GM10266 (cell line): ENCODE measurements at regions not wholly inside any gene's neighbourhood (a gene's known extent, or its start where the extent isn't known, plus 50 kb on each side); places are given as distances from the start of the nearest gene placed in this dataset.

ENCODE experiments used
- DNase-seq: peaks from one replicate; pipeline ENCODE4 v3.0.0; 2012; ENCODE audit errors: extremely low spot score
- TF ChIP-seq, protein P1 (sequence below): IDR thresholded peaks from 2 replicates; pipeline ENCODE4 v1.5.1; 2012; ENCODE audit warnings: mild to moderate bottlenecking, low read depth; ENCODE audit not compliant: control insufficient read depth, insufficient read depth; ENCODE audit errors: missing control alignments

DNA sequence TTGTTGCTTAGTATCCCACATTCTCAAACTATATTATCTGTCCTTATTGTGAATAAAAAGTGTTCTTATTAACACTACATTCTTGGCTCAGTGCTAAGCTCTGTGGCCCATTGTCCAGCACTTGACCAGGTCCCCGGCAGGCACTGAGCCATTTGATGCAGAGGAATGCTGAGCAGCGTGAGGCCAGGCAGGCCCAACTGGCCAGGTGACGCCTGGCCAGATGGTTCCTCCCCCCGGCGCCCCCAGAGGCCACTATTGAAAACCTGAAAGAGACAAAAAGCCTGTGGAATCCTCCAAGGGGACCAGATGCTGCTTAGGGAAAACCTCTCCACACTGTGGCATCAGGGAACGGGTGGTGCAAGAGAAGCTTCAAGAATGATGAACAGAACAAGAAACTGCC lies 597.5 kb upstream of the JAG1 start:
- TF ChIP-seq, protein P1, sequence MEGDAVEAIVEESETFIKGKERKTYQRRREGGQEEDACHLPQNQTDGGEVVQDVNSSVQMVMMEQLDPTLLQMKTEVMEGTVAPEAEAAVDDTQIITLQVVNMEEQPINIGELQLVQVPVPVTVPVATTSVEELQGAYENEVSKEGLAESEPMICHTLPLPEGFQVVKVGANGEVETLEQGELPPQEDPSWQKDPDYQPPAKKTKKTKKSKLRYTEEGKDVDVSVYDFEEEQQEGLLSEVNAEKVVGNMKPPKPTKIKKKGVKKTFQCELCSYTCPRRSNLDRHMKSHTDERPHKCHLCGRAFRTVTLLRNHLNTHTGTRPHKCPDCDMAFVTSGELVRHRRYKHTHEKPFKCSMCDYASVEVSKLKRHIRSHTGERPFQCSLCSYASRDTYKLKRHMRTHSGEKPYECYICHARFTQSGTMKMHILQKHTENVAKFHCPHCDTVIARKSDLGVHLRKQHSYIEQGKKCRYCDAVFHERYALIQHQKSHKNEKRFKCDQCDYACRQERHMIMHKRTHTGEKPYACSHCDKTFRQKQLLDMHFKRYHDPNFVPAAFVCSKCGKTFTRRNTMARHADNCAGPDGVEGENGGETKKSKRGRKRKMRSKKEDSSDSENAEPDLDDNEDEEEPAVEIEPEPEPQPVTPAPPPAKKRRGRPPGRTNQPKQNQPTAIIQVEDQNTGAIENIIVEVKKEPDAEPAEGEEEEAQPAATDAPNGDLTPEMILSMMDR: no peak
- no peak for DNase-seq

DNA sequence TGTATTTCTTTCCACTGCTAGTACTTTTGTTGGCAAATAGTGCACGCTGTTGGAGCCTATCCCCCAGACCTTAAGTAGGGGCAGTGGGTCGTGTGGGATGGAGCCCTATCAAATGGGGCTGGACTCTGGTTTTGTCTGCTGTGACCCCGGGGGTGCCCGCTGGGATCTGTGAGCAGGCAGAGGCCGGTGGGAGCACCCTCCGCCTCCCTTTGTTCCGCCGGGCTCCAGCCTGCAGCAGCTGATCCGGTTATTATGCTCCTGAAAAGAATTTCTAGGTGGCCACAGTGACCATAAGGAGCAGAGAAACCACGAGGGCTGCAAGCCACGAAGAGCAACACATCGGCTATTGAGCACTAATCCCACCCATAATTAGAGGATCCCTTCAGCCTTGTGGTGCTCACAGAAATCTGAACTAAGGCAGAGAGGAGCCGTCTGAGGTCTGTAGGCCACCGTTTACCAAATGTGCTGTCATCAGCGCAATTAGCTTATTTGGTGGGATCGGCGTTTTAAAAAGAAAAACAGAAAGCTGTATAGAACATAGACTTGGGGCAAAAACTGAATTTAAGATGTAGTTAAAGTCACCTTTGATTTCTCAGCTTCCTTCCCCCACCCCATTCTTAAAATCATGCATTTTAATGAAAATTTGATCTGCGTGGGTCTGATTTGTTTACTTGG lies 598.3 kb upstream of the JAG1 start:
- TF ChIP-seq, protein P1: no peak
- no peak for DNase-seq

DNA sequence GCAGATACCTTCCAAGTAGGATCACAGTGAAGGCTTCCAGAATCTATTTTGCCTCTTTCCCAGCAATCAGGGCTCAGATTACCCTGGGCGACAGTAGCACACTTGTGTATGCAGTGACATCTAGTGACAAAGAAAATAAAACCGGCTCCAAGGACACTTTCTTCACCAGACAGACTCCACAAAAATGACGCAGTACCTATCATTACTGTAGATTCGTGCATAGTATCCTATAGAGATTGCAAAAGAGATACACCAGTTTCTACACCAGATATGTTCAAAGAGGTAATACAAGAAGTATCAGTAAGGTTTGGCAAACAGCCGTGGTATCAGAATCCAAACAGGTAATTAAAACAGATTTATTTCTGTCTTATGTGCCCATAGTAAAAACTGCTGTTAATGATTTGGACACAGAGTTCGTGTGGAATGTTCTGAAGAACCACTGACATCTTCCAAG lies 600.4 kb upstream of the JAG1 start:
- TF ChIP-seq, protein P1: peak; percentile 59
- peak; percentile 58 for DNase-seq

DNA sequence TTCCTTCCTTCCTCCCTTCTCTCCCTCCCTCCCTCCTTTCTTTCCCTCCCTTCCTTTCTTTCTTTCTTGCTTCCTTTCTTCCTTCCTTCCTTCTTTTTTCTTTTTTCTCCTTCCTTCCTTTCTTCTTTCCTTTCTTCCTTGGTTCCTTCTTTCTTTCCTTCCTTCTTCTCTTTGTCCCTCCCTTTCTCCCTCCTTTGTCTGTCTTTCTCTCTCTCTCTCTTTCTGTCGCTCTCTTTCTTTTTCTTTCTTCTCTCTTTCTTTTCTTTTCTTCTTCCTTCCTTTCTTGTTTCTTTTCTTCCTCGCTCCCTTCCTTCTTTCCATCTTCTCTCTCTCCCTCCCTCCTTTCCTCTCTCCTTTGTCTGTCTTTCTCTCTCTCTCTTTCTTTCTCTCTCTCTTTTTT lies 601.9 kb upstream of the JAG1 start:
- TF ChIP-seq, protein P1: no peak
- no peak for DNase-seq

DNA sequence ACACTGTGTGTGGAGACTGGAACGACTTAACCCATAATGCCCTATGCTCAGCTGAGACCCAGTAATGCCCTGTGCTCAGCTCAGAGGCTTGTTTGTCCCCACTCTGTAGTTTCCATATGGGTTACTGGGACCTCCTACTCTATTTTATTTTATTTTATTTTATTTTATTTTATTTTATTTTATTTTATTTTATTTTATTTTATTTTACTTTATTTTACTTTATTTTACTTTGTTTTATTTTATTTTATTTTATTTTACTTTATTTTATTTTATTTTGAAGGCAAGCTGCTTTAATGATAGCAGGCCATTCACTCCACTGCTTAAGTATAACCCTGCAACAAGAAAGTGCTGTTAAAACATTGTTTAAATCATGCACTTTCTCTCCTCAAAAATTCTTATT lies 603.4 kb upstream of the JAG1 start:
- TF ChIP-seq, protein P1: no peak
- no peak for DNase-seq

DNA sequence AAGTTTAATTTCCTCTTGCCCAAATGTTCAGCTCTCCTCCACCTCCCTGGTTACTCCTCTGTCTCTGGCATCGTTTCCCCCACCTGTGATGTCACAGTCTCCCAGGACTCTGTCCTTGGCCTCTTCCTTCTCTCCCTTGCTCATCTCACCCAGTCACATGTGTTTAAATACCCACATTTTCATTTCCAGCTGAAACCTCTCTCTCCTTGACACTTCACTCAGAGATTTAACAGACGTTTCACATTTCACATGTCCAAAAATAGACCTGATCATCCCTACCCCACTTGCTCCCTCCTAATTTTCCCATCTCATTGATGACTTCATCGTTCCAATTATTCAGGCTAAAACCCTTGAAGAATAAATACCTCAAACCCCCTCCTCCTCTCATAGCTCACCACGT lies 604.1 kb upstream of the JAG1 start:
- DNase-seq: no peak
- TF ChIP-seq, protein P1: no peak

DNA sequence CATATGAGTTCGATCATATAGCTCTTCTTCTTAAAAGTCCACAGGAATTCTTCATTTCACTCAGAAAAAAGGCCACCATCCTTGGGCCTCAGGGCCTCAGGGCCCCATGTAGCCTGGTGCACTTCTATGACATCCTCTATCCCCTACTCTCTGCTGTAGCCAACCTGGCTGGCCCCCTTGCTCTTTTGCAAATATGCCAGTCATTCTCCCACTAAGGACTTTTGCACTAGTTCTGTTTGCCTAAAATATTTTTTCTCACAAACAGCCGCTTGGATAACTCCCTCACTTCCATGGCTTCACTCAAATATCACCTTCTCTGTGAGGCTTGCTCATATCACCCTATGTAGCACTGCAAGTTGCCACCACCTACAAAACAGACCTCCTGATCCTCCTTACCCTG lies 604.7 kb upstream of the JAG1 start:
- no peak for DNase-seq

More for the DNA sequence above, 604.7 kb upstream of the JAG1 start:
- TF ChIP-seq, protein P1: no peak
